ENCODE measurements at regions not wholly inside any gene's neighbourhood (a gene's known extent, or its start where the extent isn't known, plus 50 kb on each side); places are given as distances from the start of the nearest gene placed in this dataset.

DNA sequence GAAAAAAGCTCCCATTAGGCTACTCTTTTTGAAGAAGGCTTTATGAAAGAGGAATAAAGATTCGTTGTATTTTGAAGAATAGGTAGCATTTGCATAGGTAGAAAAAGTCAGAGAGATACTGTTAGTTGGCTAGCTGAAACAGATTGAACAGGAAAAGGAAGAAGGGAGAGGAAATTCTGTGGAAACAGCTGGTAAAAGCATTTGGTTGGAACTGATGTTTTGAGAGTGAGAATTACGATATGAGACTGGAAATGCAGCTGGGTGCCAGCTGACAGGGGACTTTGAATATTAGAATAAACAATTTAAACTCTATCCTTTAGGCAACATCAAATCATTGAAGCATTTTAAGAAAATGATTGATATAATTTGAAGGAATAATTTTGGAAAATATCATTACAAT, 96.7 kb upstream of the CNTNAP5 start:
- DNase-seq: no peak

DNA sequence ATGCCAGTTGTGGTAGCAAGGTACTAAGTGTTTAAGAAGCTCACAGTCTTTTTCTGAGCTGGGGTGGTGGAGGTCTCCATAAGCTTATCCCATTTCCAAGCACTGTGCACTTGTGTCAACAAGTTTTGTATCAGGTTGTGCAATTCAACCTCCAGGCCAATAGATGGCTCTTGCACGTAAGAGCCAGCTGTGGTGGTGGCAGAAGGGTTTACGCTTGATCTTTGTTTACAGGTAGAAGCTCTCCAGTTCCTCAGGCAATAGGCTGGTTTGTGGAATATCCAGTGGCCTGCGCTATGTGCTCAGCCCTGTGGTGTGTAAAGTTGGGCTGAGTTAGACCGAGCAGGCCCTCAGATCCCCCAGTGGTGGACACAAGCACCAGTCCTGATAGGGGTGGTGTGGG, 89.7 kb upstream of the CNTNAP5 start:
- no peak for DNase-seq

DNA sequence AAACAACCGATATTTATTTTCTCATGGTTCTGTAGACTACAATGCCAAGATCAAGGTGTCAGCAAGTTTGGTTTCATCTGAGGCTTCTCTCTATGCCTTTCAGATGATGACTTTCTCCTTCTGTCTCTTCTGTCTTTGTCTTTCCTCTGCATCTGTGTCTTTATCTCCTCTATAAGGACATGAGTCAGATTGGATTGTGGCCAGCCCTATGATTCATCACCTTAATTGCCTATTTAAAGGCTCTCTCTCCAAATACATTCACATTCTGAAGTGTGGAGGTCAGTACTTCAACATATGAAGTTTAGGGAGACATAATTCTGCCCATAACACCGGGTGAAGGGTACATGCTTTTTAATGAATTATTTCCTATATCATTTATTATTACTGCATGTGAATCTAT, 71.2 kb upstream of the CNTNAP5 start:
- no peak for DNase-seq

DNA sequence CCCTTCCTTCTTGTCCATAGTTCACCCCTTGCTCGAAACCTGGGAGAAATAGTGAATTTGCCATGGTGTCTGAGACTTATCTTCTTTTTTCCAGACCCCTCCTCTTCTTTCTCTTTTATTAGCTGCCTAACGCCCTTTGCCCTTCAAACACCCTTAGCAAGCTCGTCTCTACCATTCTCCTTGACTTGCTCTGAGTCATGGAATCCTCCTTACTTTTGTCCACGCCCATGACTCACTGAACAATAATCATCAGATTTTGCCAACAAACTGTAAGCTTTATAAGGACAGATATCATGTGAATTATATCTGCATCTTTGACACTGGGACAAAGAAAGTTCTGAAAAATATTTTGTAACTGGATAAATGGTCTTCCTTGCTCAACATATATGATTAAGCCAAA, 67.1 kb upstream of the CNTNAP5 start:
- DNase-seq: no peak

DNA sequence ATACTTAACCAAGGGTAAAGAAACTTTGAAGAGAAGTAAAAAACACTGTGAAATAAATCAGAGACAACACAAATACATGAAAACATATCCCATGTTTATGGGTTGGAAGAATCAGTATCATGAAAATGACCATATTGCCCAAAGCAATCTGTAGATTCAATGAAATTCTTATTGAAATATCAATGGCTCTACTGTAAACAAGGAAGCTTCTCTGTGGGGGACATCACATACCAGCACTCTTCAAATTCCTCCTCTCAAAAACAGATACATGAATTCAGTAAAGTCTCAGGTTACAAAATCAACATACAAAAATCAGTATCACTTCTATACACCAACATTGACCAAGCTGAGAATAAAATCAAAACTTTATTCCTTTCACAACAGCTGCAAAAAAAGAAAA, 63.5 kb upstream of the CNTNAP5 start:
- DNase-seq: no peak

DNA sequence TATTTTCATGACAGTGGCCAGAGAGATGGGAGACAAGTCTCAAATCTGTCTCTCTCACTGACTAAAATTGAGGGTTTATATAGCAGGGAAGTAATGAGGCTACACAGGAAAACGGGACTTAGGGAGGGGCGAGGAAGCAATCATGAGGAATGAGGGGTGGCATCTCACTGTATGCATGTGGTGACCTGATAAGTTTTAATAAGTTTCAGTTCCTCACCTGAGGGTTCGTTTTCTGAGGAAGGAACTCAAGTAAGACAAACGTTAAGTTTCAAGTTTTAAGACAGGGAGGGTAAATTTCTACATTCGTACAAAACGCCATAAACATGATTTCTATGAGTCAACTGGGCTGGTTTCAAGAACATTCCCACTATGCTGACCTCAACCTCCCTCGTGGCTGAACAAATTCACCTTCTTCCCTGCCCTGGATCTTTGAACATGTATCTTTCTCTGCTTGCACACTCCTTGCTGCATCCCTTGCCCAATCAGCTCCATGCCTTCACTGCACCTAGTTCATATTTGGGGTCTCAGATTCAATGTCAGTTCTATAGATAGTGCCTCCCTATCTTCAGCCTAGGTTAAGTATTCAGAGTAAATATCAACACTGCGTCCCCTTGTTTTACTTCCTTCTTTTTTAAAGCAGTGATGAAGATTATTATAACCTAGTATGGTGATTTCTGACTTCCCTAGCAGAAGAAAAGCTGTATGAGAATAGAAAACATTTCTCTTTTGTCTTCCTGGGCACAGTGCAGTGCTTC, 53.3 kb upstream of the CNTNAP5 start:
- no peak for DNase-seq

Data from muscle of arm (tissue), 1 donor.